Right renal cortex interstitium (tissue), 3 donors: ENCODE measurements at regions not wholly inside any gene's neighbourhood (a gene's known extent, or its start where the extent isn't known, plus 50 kb on each side); places are given as distances from the start of the nearest gene placed in this dataset.
"Not testable (repeated sequence)": the region's sequence is repeated elsewhere in the genome, so short reads cannot be mapped to it uniquely, and the experiment has no call there.

Experiments
- DNase-seq, 3 donors: peaks; one replicate each; pipeline ENCODE4 v3.0.0-alpha.2; 2013; ENCODE audit warnings: low read depth in 3 of 3, low spot score in 2 of 3

DNA sequence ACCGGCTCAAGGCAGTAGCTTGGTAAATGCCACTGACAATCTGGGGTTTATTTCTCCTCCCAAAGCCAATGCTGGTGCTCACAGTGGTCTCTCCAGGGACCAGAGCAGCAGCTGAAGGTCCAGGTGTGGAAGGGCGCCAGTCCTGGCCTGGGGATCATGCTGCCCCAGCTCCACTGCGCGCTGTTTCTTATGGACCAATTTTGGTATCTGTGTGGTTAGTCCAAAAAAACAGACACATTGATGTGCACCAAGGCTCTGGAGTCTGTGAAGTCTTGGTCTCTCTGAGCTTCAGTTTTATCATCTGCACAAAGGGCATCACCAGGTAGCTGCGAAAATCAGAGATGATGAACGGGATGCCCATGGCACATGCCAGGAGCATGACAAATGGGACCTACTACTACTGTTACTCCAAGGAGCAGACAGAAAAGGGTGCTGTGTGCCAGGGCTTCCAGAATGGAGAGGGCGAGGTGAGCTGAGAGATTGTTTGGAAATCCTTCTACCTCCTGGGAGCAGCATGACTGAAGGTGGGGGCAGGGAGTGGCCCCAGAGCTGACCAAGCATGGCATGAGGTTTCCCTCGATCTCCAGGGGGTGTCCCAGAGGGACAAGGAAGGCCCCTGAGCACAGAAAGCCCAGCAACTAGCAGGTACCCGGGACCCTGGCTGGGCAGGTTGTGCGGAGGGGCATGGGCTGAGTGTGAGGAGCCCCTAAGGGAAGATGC lies 134.3 kb upstream of the PRR20G start:
- DNase-seq = no peak

DNA sequence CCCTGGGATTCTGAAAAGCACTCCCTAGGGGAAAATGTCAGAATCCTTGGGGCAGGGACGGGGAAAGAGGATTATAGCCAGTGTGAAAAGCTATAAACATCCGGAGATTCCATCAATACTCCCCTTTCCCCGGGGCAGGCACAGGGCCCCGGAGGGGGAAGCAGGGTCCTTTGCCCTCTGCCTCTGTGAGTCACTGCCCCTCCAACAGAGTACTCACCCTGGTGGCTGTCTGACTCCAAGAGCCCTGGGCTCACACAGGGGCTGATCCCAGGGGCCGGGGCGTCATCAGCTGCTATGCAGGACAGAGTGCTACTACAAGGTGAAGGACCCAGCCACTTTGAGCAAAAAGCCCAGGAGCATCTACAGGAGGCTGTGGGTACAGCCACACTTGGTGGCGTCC lies 133.0 kb upstream of the PRR20G start:
- DNase-seq = no peak

DNA sequence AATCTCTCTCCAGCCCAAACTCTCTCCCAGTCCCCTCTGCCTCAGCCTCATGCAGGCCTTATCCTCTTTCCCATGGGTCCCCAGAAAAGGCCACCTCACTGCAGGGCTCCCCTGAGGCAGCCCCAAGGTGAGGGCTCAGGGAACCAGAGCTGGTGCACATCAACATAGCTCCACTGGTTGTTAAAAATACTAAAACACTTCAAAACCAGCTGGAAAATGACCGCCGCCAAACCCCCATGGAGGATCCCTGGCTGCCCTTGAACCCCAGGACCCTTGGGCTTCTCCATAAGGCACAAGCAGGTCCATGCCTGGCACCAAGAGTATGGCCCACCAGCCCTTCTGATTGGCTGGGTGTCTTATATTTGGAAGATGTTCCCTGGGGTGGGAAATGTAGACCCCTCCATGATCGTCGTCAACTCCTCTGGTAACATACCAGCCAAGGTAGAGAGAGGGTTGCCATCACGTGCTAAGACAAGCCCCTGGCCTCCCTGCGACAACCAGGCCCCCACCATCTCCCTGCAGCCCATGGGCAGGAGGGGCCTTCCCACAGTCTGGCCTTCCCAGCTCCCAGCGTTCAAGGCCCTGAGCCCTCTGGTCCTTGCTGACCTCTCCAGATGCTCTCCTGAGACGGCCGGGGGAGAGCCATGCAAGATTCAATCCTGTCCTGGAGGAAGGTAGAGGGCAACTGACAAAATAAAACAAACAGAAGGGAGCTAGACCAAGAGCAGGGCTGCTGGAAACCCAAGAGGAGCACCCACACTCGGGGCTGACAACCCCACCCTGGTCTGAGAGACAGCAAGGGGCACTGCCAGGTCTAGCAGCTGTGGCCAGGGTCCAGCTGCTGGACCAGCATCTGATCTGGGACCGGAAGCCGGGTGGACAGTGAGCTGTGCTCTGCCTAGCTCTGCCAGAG lies 132.1 kb upstream of the PRR20G start:
- no peak for DNase-seq

DNA sequence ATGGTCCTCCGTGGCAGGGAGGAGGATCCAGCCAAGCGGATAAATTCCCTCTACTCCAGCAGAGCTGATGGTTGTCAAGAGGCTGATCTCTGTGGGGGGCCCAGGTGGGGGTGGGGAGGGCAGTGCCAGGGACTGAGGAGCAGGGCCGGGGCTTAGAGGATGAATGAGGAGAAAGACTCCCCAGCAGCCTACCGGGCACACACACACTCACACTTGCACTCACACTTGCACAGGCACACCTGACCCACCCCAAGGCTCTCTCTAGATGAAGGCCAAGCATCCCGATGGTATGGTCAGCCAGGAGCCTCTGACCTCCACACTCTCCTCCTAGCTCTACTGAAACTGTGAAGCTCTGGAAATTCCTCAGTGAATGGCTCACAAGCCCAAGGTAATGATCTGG lies 131.3 kb upstream of the PRR20G start:
- no peak for DNase-seq

DNA sequence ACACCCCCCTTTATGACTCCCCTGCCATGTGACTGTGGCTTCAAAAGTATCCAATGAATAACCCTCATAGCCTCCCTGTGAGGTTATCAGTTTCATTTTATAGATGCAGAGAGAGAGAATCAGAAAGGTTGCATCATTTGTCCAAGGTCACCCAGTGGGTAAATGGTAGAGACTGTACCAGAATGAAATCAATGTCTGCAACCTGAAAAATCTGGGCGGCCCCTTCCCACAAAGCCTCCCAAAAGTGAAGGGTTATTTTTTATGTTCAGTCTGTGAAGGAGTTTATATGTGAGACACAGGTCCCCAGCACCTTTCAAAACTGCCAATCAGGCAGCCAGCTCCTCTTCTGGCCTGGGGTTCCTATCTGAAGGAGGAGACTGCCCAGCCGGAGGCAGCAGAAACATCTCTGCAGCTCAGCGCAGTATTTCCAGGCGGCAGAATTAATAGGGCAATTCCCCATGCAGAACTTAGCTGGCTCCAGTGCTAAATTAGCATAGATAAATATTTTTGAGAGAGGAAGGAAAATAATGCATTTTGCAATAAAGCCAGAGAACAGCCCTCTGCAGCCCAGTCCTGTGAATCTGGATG lies 130.8 kb upstream of the PRR20G start:
- DNase-seq = no peak

DNA sequence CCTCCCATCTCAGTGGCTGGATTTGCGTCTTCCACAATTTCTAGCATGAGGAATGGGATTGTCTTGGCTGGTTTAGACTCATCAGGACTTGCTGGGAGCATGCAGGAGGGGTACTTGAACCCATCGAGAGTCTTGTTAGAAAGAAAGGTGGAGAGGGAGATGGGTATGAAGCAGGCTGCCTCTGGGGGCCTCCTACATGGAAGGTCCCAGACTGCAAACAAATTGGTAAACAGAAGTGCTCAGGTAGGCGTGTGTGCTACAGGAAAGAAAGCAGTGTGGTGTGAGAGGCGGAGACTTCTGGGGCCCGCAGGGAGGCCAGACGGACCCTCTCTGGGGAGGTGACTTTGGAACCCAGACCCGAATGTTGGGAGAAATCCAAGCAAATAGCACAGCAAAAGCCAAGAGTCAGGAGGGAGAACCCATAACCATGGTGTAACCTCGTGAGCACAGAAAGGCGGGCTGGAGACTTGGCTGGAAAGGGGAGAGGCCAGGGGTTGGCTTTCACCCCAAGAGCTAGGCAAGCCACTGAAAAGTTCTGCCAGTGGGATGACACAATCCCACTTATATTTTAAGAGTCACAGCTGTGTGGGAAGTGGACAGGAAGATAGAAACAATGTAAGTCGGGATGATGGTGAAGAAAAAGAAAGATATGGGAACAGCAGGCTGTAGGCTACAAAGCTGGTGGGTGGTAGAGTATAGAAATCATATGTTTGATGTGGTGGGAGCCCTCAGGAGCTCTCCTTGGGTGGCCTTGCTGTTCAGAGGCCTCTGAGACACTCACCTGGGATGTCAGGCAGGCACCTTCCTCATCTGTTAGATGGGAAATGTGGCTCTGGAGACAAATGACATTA lies 130.1 kb upstream of the PRR20G start:
- DNase-seq = no peak

DNA sequence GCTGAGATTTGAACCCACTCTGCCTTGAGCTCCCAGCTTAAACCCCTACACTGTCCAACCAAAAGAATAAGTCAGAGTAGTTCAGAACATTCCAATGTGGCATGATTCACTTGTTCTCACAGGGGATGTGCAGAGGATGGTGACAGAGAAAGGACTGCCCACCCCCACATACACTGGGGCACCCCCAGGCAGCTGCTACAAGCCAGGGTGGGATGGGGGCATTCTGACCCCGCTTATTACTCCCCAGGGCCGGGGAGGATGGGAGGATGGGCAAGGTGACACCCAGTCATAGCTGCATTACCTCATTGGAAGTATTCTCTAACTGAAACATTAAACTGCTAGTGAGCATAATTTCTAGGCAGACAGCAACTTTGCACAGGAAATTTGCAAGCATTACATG lies 126.0 kb upstream of the PRR20G start:
- DNase-seq = no peak

DNA sequence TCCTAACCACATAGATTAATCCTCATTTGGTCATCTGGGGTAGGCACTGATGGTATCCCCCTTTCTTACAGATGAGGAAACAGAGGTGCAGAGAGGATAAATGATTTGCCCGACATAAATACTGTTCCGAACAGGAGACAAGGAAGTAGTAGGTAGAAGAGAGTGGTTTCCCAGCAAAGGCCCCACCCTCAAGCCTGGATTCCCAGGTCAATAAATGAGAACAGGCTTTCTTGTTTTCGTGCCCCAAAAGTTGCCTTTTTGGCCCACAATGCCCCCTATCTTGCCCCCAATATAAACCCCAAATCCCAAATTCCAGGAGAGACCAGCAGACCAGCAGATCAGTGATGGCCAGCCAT lies 125.5 kb upstream of the PRR20G start:
- DNase-seq = no peak

DNA sequence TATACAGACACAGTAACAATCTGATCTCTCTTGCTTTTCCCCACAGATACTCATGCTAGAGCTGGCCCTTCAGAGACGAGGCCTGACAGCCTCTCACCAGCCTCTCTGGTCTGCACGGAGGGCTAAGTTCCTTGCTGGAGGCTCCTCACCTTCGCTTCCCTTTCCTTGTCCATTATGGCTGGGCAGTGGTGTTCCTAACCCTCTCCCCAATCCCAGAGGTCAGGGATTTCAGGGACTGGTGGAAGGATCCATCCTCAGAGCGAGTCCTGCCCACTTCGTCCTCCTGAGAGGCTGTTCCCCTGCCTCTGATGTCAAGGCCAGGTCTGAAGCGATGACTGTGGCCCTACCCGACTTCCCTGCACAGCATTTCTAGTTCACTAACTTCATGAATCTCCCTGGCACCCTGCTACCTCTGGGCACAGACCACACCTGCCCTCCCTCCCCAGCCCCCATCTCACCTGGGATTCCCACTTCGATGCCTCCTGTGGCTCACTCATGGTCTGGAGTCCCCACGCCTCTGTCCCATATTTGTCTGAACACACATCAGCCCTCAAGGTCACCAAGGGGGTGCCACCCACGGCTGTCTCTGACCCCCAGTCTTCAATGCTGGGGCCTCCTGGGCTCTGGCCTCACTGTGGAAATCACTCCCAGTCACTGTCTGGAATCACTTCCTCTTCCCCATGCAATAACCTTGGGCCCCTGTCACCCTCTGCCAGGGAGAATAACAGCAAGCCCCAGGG lies 124.9 kb upstream of the PRR20G start:
- DNase-seq = no peak

DNA sequence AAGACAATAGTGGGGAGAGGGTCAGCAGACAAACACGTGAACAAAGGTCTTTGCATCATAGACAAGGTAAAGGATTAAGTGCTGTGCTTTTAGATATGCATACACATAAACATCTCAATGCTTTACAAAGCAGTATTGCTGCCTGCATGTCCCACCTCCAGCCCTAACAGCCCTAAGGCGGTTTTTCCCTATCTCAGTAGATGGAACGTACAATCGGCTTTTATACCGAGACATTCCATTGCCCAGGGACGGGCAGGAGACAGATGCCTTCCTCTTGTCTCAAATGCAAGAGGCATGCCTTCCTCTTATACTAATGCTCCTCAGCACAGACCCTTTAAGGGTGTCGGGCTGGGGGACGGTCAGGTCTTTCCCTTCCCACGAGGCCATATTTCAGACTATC lies 124.0 kb upstream of the PRR20G start:
- DNase-seq = not testable (repeated sequence)

DNA sequence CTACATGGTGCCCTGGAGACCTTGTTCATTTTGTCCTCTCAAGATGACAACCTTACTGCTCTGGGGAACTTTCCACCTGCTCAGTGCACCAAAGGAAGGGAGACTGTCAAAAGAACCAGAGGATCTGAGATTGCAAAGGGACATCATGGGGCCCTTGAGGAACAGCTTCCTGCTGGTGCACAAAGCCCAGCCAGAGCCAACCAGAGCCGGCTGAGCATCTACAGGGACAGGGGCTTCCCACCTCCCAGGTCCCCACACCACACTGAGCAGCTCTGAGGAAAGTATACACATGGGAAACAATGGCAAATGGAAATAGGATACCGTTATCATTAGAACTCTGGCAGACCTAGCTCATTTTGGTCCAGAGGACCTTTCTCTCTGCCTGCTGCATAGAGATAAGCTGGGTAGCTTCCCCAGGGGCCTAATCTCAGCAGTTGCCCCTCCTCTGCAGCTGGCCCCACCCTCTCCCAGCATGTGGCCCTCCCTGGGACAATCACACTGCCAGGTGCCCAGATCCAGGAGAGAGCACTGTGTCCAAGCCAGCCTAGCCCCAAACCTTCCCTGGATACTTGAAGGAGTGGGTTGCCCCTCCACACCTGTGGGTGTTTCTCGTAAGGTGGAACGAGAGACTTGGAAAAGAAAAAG lies 123.4 kb upstream of the PRR20G start:
- no peak for DNase-seq

DNA sequence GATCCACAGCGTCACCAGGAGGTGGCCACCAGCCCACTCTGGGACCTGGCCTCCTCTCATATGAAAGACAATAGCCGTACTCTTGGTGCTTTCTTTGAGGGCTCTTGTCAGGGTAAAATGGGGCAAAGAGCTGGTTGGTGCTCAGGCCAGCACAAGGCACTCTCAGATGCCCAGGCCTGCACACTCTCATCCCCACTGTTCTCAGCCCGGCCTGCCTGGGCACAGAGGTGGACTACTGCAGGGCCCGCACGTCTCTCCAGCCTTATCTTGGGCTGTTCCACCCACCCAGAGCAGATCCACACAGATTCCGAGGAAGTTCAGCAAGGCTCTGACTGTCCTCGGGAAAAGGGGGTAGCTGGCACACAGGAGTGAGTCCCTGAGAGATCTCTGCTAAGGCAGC lies 122.8 kb upstream of the PRR20G start:
- no peak for DNase-seq

DNA sequence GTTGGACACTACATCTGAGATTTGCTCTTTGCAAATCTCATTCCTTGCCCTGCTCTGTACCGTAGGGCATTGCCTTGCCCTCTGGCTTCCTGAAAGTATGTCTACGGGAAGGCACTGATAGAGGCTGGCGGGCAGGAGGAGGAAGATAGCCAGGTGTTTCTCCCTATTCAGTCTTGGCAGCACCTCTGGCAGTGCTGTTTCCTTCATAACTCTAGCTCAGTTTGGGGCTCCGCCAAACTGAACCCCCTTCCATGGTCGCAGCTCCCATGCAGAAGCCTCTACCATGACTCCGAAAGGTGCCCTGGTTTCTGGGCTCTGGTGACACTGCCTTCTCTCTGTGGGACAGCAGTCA lies 122.3 kb upstream of the PRR20G start:
- no peak for DNase-seq

DNA sequence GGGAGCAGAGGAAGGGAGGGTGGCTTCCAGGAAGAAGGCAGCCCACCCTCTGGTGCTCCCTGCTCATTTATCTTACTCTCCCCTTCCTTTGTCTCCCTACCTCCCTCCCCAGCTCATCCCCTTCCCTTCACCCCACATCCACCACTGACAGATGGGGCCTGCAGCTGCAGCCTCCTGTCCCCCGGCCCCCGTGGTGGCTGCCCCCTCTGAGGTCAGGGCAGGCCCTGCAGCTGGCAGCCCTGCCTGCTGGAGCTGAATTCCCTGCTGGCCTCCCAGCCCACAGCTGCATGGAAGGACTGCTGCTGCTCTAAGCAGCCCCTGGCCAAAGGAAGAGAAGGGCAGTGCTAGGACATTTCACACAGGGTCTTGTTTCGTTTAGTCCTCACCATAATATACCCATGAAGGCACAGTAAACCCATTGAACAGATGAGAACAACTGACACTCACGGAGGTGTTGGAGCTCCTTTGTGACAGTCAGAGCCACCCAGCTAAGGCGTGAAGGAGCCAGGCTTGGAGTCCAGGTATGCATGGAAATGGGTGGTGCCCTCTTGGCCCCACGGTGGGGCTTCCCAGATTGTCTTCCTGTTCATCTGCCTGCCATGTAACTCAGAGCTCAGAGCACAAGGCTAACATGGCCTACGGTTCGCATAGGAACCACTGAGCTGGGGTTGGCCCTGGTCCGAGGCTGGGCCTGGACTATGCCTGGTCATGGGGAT lies 121.7 kb upstream of the PRR20G start:
- DNase-seq = no peak

DNA sequence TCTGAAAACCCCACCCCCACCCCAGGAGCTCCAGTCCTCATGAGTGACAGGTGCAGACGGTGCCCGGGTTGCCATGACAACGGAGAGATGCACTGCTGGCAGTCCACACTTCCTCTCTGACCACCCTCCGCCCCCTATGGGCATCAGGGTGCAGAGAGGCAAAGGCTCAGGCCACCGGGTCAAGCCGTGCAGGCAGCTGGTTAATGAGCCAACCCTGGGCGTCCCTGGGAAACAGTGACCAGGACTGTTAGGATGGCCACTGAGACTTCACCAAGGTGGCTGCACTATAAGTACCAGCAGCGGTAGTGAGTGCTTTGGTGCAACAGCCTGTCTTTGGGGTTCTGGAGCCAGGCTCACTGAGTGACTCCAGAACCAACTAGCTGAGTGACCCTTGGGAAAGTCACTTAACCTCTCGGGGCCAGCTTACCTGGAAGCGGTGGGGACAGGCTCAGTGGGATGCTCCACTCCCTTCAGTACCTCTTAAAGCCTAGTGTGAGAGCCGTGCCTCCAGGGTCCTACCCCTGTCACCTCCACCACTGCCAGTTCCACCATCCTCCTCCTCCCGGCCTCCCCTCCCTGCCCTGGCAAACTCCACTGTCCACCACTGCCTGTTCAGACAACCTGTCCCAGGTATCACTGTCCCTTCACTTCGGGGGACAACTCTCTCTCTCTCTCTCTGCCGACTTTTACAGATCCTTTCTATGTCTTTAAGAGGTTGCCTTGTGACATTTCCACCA lies 121.0 kb upstream of the PRR20G start:
- DNase-seq = no peak

DNA sequence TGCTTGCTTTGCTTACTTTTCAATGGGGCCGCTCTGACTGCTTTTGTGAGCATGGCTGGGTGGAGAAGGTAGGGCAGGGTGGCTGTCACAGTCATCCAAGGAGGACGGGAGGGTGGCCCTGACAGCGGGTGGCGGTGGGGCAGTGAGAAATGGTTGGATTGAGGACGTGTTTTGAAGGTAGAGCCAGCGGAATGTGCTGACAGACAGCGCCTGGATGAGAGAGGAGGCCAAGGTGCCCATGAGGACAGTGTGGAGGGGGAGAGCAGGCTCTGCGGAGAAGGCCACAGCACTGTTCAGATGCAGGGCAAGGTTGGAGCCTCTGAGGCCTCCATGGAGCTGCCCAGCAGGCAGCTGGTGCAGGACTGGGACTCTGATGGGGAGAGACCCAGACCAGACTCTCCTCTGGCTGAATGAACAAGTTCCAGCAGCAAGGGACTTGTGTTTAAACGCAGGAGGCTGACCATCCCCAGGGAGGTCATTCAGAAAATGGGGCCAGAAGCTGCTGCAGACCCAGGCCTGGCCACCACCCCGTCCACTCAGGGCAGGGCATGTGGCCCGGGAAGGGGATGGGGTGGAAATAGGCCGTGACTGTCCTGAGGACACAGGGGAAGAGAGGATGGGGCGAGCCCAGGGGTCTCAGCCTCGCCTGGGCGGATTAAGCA lies 120.3 kb upstream of the PRR20G start:
- no peak for DNase-seq

DNA sequence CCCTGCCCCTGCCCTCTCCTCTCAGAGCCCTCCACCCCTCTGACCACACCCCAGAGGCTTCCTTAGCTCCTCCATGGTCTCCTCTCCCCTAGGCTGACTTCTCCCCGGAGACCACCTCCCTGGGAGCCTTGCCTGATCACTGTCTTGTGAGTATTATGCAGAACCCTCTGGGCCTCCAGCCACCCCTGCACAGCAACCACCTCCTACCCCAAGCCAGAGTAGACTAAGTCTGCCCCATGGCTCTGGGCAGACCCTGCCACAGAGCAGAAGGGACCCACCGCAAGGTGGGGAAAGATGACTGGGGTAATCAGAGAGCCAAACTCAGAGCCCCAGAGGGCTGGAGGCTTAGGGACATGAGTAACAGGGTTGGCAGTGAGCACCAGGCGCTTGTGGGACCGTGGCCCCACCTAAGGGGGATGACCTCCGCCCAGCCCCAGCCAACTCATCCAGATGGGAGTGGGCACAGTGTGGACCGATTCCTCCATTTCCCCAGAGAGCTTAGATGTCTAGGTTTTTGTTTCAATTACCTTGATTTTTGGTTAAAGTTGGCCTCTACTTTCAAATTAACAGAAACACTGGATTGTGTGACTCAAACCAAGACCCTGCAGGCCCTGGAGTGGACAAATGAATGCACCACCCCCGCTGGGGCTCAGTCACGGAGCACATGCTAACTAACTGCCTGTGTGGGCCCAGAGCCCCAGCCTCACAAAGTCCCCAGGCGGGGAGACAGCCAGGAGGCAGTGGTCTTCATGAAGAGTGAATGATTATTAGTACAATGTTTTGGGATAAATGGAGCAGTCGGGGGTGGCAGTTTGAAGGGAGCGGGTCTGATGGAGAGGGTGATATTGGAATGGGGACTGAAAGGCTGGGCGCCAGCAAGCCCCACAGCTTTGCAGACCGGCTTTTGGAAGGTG lies 119.4 kb upstream of the PRR20G start:
- DNase-seq = no peak
